A549 (cell line): ENCODE measurements at regions not wholly inside any gene's neighbourhood (a gene's known extent, or its start where the extent isn't known, plus 50 kb on each side); places are given as distances from the start of the nearest gene placed in this dataset.

Source experiments
- ATAC-seq, 2 experiments: fragments of 200-7000 bp in 1 of 2; fragments of >200 bp in 1 of 2; cut with Nextera tagmentation in 1 of 2; cut with Tn5 transposase in 1 of 2; 3 replicates each; pipeline versions ENCODE4 v1.8.0 to v1.9.1; 2018 to 2020; ENCODE audit warnings: mild to moderate bottlenecking in 1 of 2, moderate library complexity in 1 of 2
- CTCF ChIA-PET: fragments of 300-600 bp; sonication (Branson Sonifier 250); formaldehyde crosslinking; extraction: SDS; loops from one replicate; lab custom pipeline; 2021; ENCODE audit warnings: antibody characterized with exemption, inconsistent platforms; lab: Yijun Ruan, JAX
- POLR2A ChIA-PET: fragments of 350-600 bp; formaldehyde crosslinking; extraction: SDS; loops from one replicate; lab custom pipeline; 2021; ENCODE audit warnings: antibody characterized with exemption, inconsistent platforms; lab: Yijun Ruan, JAX
- DNase-seq, 2 experiments: peaks; one replicate each; pipeline versions ENCODE4 v3.0.0 to v3.0.0-alpha.2; 2011 to 2016; ENCODE audit warnings: low read depth in 1 of 2, low spot score in 1 of 2
- FAIRE-seq: peaks from 2 replicates; lab custom pipeline; 2011; peaks lifted over from hg19 to GRCh38; lab: Jason Lieb, UNC
- H3K27ac ChIP-seq, 2 experiments: fragments of >200 bp; sonication (Bioruptor Twin); formaldehyde crosslinking; 3 replicates each; pipeline ENCODE4 v1.5.1; 2016 to 2017
- H3K4me1 ChIP-seq: fragments of >200 bp; sonication (Bioruptor Twin); formaldehyde crosslinking; 3 replicates; pipeline ENCODE4 v1.6.1; 2016
- H3K4me2 ChIP-seq: fragments of >200 bp; sonication (Bioruptor Twin); formaldehyde crosslinking; 3 replicates; pipeline ENCODE4 v1.6.1; 2016
- H3K4me3 ChIP-seq: fragments of >200 bp; sonication (Bioruptor Twin); formaldehyde crosslinking; 3 replicates; pipeline ENCODE4 v1.5.1; 2016
- H3K9me3 ChIP-seq: fragments of >200 bp; sonication (Bioruptor Twin); formaldehyde crosslinking; 3 replicates; pipeline ENCODE4 v1.6.1; 2016
- CBX8 ChIP-seq: fragments of 200-600 bp; sonication (generic); IDR thresholded peaks from 2 replicates; pipeline ENCODE4 v1.6.1; 2016
- CEBPB ChIP-seq, 2 experiments: fragments of >200 bp in 1 of 2; sonication (Bioruptor Twin) in 1 of 2; formaldehyde crosslinking in 1 of 2; IDR thresholded peaks; 2 replicates each; pipeline ENCODE4 v1.6.1; 2012 to 2016
- EHF ChIP-seq: fragments of 250-450 bp; sonication (Bioruptor Pico); IDR thresholded peaks from 2 replicates; pipeline ENCODE4 v1.5.0; 2020; ENCODE audit warnings: mild to moderate bottlenecking
- EHMT2 ChIP-seq: fragments of 200-600 bp; sonication (generic); IDR thresholded peaks from 2 replicates; pipeline ENCODE4 v1.6.1; 2016; ENCODE audit warnings: antibody characterized with exemption, low read depth, mild to moderate bottlenecking, moderate library complexity
- ESRRA ChIP-seq: fragments of 150-350 bp; IDR thresholded peaks from 2 replicates; pipeline ENCODE4 v1.6.1; 2014; ENCODE audit warnings: mild to moderate bottlenecking, low read length, borderline replicate concordance
- FOXS1 ChIP-seq: fragments of 250-450 bp; sonication (Bioruptor Pico); IDR thresholded peaks from 2 replicates; pipeline ENCODE4 v1.5.0; 2020; ENCODE audit warnings: mild to moderate bottlenecking, moderate library complexity
- GATA3 ChIP-seq: IDR thresholded peaks from 2 replicates; pipeline ENCODE4 v1.6.1; 2012; ENCODE audit warnings: borderline replicate concordance
- HOXB5 ChIP-seq: fragments of 250-450 bp; sonication (Bioruptor Pico); IDR thresholded peaks from 2 replicates; pipeline ENCODE4 v1.5.0; 2020; ENCODE audit warnings: mild to moderate bottlenecking, moderate library complexity
- JUN ChIP-seq, 2 experiments: fragments of >200 bp; sonication (Bioruptor Twin); formaldehyde crosslinking; IDR thresholded peaks; 2 replicates in 1 of 2; 3 replicates in 1 of 2; pipeline ENCODE4 v1.6.1; 2016 to 2017
- JUNB ChIP-seq: fragments of >200 bp; sonication (Bioruptor Twin); formaldehyde crosslinking; IDR thresholded peaks from 2 replicates; pipeline ENCODE4 v1.6.1; 2016
- MAFK ChIP-seq: fragments of 450-650 bp; IDR thresholded peaks from 2 replicates; pipeline ENCODE4 v1.6.1; 2014; ENCODE audit not compliant: partially characterized antibody
- MYC ChIP-seq: IDR thresholded peaks from 2 replicates; pipeline ENCODE4 v1.6.1; 2012; ENCODE audit warnings: mild to moderate bottlenecking, inconsistent platforms, low read length, improper control_type of control experiment, borderline replicate concordance
- POLR2A ChIP-seq: IDR thresholded peaks from 2 replicates; pipeline ENCODE4 v1.6.1; 2012; ENCODE audit warnings: mild to moderate bottlenecking, low read length
- POLR2AphosphoS2 ChIP-seq: conservative IDR thresholded peaks from 2 replicates; pipeline ENCODE4 v1.6.1; 2012; ENCODE audit warnings: low read length, improper control_type of control experiment, inconsistent platforms
- RAD21 ChIP-seq, 2 experiments: fragments of >200 bp in 1 of 2; sonication (Bioruptor Twin) in 1 of 2; formaldehyde crosslinking in 1 of 2; IDR thresholded peaks in 1 of 2; conservative IDR thresholded peaks in 1 of 2; 2 replicates in 1 of 2; 3 replicates in 1 of 2; pipeline ENCODE4 v1.6.1; 2012 to 2018; ENCODE audit warnings: inconsistent platforms in 1 of 2
- TFCP2L1 ChIP-seq: fragments of 250-450 bp; sonication (Bioruptor Pico); IDR thresholded peaks from 2 replicates; pipeline ENCODE4 v1.5.0; 2021; ENCODE audit warnings: mild to moderate bottlenecking
- WGBS: methylation state at CpG from one replicate; pipeline ENCODE4 v1.1.6; 2017; ENCODE audit errors: missing lambda C conversion rate; 5-methylcytosine and 5-hydroxymethylcytosine counted together
- TF ChIP-seq, protein P1 (sequence below): fragments of 250-450 bp; sonication (Bioruptor Pico); IDR thresholded peaks from 2 replicates; pipeline ENCODE4 v1.5.0; 2021; ENCODE audit warnings: mild to moderate bottlenecking, moderate library complexity, borderline replicate concordance
- TF ChIP-seq, protein P2 (sequence below): fragments of 150-350 bp; IDR thresholded peaks from 2 replicates; pipeline ENCODE4 v1.6.1; 2014; ENCODE audit warnings: low read depth, mild to moderate bottlenecking, low read length
- TF ChIP-seq, protein P3 (sequence below): fragments of 450-650 bp; IDR thresholded peaks from 2 replicates; pipeline ENCODE4 v1.6.1; 2014; ENCODE audit warnings: antibody characterized with exemption
- TF ChIP-seq, protein P4 (sequence below): fragments of 250-450 bp; sonication (Bioruptor Pico); IDR thresholded peaks from 2 replicates; pipeline ENCODE4 v1.5.0; 2020; ENCODE audit warnings: low read depth, mild to moderate bottlenecking, moderate library complexity
- TF ChIP-seq, protein P5 (sequence below): IDR thresholded peaks from 2 replicates; pipeline ENCODE4 v1.6.1; 2012

DNA sequence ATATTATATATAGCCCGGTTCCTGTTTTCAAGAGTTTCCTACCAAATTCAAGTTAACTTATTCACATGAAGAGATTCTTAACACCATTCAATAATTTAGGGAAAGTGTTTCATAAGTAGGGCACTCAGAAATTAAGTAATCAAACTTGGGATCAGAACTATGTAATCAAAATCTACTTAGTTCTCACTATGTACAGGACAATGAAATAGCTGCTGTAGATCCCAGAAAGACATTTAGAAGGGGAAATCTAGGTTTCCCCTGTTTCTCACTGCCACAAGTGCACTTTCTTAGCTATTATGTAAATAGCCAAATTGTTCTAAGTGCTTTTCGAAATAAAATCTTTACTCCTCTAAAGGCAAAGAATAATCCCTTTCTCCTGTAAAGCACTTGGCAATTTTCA, 493.6 kb upstream of the SETBP1 start (continued):
- TF ChIP-seq, protein P1, sequence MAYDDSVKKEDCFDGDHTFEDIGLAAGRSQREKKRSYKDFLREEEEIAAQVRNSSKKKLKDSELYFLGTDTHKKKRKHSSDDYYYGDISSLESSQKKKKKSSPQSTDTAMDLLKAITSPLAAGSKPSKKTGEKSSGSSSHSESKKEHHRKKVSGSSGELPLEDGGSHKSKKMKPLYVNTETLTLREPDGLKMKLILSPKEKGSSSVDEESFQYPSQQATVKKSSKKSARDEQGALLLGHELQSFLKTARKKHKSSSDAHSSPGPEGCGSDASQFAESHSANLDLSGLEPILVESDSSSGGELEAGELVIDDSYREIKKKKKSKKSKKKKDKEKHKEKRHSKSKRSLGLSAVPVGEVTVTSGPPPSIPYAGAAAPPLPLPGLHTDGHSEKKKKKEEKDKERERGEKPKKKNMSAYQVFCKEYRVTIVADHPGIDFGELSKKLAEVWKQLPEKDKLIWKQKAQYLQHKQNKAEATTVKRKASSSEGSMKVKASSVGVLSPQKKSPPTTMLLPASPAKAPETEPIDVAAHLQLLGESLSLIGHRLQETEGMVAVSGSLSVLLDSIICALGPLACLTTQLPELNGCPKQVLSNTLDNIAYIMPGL (CRISPR knock-in tag): no peak
- TF ChIP-seq, all 56 proteins: peak for 0

DNA sequence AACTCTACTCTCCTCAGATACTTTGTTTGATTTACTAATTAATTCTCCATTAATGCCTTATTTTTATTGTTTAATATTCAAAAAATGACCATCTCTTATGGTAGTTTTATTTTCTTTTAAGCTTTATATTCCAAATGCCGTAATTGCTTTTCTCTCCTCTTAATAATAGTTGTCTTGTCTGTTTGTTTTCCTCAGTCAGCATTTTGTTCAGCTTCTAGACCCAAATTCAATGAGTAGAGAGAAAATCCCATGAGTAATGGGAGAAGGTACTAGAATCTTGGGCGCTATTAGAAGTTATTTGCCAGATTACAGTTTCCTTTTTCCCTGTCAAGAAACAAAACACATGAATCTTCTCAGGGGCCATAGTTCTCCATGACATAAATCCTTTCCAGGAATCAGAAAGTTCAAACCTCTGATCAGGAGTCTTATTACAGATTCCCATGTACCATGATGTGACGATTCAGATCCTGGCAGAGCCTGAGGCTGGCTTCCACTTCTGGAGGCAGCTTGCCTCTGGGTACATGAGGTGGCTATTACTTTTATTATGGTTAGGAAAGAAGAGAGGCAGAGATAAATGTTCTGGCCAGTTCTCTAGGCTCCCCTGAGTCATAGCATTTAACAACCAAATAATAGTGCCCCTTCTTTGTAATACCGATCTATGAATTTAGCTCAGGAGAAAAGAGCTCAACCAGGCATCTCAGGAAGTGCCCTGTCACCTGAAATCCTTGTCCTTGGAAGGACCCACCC, 485.1 kb upstream of the SETBP1 start:
- no peak for DNase-seq
- ChIA-PET CTCF (no interaction called here), POLR2A (no interaction called here)
- Histone ChIP-seq H3K9me3 (no peaks in the 10 kb centered on the region), H3K4me2 (no peak overlapping the region), H3K4me3 (no peak overlapping the region), H3K27ac (no peak overlapping the region), H3K4me1 (no peaks in the 10 kb centered on the region)
- TF ChIP-seq MAFK (peak; percentile 21), CEBPB (IDR thresholded peaks at IDR 0.05) (no peak)
- ATAC-seq: no peak
- no peak for FAIRE-seq
- WGBS: 8% methylated on average over 4 of the region's 4 CpGs

DNA sequence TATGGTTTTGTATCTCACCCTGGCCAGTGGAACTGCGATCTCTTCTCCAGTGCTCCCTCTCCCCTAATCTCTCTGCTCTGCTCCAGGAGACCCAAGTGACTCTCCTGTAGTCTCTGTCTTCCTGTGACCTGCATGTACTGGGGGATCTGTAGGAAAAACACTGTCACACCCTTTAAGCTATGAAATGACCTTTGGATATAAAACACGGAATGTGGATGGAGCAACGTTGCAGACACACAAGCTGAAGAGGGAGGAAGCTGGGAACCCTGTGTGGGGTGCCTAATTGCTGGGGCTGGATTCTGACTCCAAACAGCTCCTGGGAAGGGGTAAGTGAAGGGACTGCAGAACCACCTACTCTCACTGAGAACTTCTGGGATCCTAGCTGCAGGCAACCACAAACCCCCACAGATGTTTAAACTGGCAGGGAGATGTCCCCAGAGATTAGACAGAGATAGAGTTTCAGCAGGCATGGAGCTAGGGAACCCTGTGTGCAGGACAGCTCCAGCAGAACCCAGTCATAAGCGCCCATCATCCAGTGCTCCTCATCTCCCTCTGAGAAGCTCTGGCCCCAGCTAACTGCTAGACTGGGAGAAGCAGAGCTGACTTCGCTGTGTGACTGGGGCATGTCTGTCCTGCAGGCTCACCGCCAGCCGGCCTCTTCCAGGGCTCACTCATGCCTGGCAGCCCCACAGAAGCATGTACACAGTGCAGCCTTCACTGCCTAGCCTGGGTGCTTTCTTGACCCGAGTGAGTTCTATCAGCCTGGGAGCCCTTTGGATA, 482.7 kb upstream of the SETBP1 start:
- no peak for DNase-seq
- Histone ChIP-seq H3K4me2 (no peak overlapping the region), H3K4me3 (no peak overlapping the region), H3K4me1 (no peaks in the 10 kb centered on the region), H3K9me3 (no peaks in the 10 kb centered on the region), H3K27ac (no peak overlapping the region)
- ChIA-PET CTCF (no interaction called here), POLR2A (no interaction called here)
- no peak for ATAC-seq
- TF ChIP-seq POLR2AphosphoS2: no peak
- no peak for TF ChIP-seq FOXS1 (CRISPR knock-in tag)
- no peak for TF ChIP-seq TFCP2L1 (CRISPR knock-in tag)
- TF ChIP-seq HOXB5: no peak
- TF ChIP-seq, protein P2, sequence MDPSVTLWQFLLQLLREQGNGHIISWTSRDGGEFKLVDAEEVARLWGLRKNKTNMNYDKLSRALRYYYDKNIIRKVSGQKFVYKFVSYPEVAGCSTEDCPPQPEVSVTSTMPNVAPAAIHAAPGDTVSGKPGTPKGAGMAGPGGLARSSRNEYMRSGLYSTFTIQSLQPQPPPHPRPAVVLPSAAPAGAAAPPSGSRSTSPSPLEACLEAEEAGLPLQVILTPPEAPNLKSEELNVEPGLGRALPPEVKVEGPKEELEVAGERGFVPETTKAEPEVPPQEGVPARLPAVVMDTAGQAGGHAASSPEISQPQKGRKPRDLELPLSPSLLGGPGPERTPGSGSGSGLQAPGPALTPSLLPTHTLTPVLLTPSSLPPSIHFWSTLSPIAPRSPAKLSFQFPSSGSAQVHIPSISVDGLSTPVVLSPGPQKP: no peak
- TF ChIP-seq, protein P3, sequence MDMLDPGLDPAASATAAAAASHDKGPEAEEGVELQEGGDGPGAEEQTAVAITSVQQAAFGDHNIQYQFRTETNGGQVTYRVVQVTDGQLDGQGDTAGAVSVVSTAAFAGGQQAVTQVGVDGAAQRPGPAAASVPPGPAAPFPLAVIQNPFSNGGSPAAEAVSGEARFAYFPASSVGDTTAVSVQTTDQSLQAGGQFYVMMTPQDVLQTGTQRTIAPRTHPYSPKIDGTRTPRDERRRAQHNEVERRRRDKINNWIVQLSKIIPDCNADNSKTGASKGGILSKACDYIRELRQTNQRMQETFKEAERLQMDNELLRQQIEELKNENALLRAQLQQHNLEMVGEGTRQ: no peak
- TF ChIP-seq ESRRA: no peak
- TF ChIP-seq EHF (CRISPR knock-in tag): no peak
- TF ChIP-seq MYC: no peak
- TF ChIP-seq GATA3: no peak
- TF ChIP-seq, protein P4, sequence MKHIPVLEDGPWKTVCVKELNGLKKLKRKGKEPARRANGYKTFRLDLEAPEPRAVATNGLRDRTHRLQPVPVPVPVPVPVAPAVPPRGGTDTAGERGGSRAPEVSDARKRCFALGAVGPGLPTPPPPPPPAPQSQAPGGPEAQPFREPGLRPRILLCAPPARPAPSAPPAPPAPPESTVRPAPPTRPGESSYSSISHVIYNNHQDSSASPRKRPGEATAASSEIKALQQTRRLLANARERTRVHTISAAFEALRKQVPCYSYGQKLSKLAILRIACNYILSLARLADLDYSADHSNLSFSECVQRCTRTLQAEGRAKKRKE (CRISPR knock-in tag): no peak
- no peak for TF ChIP-seq JUN (IDR thresholded peaks at IDR 0.05)
- no peak for TF ChIP-seq JUNB
- no peak for TF ChIP-seq EHMT2
- TF ChIP-seq POLR2A: no peak
- TF ChIP-seq CBX8: no peak
- TF ChIP-seq, protein P5, sequence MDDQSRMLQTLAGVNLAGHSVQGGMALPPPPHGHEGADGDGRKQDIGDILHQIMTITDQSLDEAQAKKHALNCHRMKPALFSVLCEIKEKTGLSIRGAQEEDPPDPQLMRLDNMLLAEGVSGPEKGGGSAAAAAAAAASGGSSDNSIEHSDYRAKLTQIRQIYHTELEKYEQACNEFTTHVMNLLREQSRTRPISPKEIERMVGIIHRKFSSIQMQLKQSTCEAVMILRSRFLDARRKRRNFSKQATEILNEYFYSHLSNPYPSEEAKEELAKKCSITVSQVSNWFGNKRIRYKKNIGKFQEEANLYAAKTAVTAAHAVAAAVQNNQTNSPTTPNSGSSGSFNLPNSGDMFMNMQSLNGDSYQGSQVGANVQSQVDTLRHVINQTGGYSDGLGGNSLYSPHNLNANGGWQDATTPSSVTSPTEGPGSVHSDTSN: no peak
- no peak for TF ChIP-seq RAD21 (conservative IDR thresholded peaks at IDR 0.05 in 1 of 2, IDR thresholded peaks at IDR 0.05 in 1 of 2)
- FAIRE-seq: no peak
- 0% methylated on average over 3 of the region's 8 CpGs for WGBS
